ENCODE measurements at regions not wholly inside any gene's neighbourhood (a gene's known extent, or its start where the extent isn't known, plus 50 kb on each side); places are given as distances from the start of the nearest gene placed in this dataset.

DNA sequence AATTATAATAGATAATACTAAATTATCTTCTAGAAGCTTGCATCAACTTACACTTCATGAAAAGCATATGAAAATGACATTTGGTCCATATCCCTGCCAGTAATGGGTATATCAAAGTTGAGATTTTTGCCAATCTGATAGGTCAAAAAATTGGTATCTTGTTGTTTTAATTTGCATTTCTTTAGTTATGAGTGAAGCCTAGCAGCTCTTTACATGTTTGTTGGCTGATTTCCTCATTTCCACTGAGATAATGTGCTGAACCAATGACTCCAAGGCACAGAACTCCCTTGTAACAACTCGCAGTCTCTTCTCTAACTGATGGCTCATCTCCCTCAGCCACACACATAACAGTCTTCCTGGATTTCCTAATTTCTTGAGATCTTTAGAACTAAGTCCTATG, 175.3 kb upstream of the SESN3 start:
- intact Hi-C loops (cut with micrococcal nuclease; ENCODE audit: unreplicated experiment), result no loop called here
- no peak overlapping the region for H3K4me3 ChIP-seq (ENCODE audit: low read depth, low read length)
- DNase-seq, result no peak
- H3K9me3 ChIP-seq, result 0 out of 2 replicates have a peak, but pooled peaks cover 4% of the 10 kb centered on the region
- Mint-ChIP-seq H3K4me3 (ENCODE audit: unreplicated experiment) (no peak overlapping the region), H3K9me3 (ENCODE audit: unreplicated experiment) (peaks cover 15% of the 10 kb centered on the region), H3K27me3 (ENCODE audit: insufficient read depth, unreplicated experiment) (no peaks in the 10 kb centered on the region), H3K36me3 (ENCODE audit: insufficient read depth, unreplicated experiment) (no peaks in the 10 kb centered on the region), H3K4me1 (ENCODE audit: low read depth, unreplicated experiment) (no peaks in the 10 kb centered on the region), H3K27ac (ENCODE audit: unreplicated experiment) (no peak overlapping the region)
- POLR2A ChIA-PET, result no interaction called here
- H3K4me1 ChIP-seq, result no peaks in the 10 kb centered on the region
- CTCF ChIA-PET, result no interaction called here
- no peaks in the 10 kb centered on the region for H3K36me3 ChIP-seq (ENCODE audit: control insufficient read depth, insufficient read depth, low read length)
- no peaks in the 10 kb centered on the region for H3K27me3 ChIP-seq (replicated peaks; ENCODE audit: control insufficient read depth, insufficient read depth, low read length)
- TF ChIP-seq, protein P1, sequence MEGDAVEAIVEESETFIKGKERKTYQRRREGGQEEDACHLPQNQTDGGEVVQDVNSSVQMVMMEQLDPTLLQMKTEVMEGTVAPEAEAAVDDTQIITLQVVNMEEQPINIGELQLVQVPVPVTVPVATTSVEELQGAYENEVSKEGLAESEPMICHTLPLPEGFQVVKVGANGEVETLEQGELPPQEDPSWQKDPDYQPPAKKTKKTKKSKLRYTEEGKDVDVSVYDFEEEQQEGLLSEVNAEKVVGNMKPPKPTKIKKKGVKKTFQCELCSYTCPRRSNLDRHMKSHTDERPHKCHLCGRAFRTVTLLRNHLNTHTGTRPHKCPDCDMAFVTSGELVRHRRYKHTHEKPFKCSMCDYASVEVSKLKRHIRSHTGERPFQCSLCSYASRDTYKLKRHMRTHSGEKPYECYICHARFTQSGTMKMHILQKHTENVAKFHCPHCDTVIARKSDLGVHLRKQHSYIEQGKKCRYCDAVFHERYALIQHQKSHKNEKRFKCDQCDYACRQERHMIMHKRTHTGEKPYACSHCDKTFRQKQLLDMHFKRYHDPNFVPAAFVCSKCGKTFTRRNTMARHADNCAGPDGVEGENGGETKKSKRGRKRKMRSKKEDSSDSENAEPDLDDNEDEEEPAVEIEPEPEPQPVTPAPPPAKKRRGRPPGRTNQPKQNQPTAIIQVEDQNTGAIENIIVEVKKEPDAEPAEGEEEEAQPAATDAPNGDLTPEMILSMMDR (IDR thresholded peaks at IDR 0.05; ENCODE audit: insufficient read depth in 1 of 2, low read depth in 1 of 2, low read length in 1 of 2, severe bottlenecking in 1 of 2, unreplicated experiment in 1 of 2), result no peak
- no TSS peak for BruUV-seq (replicated peaks)

DNA sequence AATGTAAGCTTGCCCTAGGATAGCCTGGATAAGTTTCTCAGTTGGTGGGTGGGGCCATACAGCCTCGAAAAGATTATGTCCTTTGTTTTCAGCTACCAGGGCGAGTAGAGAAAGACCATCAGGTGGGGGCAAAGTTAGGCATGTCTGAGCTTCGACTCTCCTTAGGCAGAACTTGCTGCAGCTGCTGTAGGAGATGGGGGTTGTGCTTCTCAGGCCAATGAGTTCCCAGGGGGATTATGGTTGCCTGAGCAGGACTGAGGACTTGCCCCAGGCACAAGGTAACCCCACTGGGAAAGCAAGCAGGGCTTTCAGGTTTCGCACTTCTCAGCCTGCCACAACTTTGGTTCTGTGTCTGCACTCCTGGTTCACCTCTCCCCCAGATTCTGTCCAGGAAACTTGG, 173.4 kb upstream of the SESN3 start:
- ChIA-PET CTCF (interaction anchor here (0.7 kb wide), 1 partner anchor 301 kb away, joined by 3 read pairs; no protein-coding TSS in a partner anchor), POLR2A (no interaction called here)
- Mint-ChIP-seq H3K27me3 (ENCODE audit: insufficient read depth, unreplicated experiment) (no peaks in the 10 kb centered on the region), H3K27ac (ENCODE audit: unreplicated experiment) (no peak overlapping the region), H3K4me1 (ENCODE audit: low read depth, unreplicated experiment) (no peaks in the 10 kb centered on the region), H3K9me3 (ENCODE audit: unreplicated experiment) (peaks cover 15% of the 10 kb centered on the region), H3K36me3 (ENCODE audit: insufficient read depth, unreplicated experiment) (no peaks in the 10 kb centered on the region), H3K4me3 (ENCODE audit: unreplicated experiment) (no peak overlapping the region)
- Histone ChIP-seq H3K4me3 (ENCODE audit: low read depth, low read length) (no peak overlapping the region), H3K36me3 (ENCODE audit: control insufficient read depth, insufficient read depth, low read length) (no peaks in the 10 kb centered on the region), H3K27me3 (replicated peaks; ENCODE audit: control insufficient read depth, insufficient read depth, low read length) (no peaks in the 10 kb centered on the region), H3K9me3 (0 out of 2 replicates have a peak, but pooled peaks cover 4% of the 10 kb centered on the region), H3K4me1 (no peaks in the 10 kb centered on the region)
- intact Hi-C loops (cut with micrococcal nuclease; ENCODE audit: unreplicated experiment), result loop anchor here (1.0 kb wide), 1 partner anchor 360 kb away; no protein-coding TSS in a partner anchor
- TF ChIP-seq, protein P1 (IDR thresholded peaks at IDR 0.05; ENCODE audit: insufficient read depth in 1 of 2, low read depth in 1 of 2, low read length in 1 of 2, severe bottlenecking in 1 of 2, unreplicated experiment in 1 of 2), result peak in 1 of 2 experiments; percentile 11
- DNase-seq, result no peak
- BruUV-seq (replicated peaks), result no TSS peak

DNA sequence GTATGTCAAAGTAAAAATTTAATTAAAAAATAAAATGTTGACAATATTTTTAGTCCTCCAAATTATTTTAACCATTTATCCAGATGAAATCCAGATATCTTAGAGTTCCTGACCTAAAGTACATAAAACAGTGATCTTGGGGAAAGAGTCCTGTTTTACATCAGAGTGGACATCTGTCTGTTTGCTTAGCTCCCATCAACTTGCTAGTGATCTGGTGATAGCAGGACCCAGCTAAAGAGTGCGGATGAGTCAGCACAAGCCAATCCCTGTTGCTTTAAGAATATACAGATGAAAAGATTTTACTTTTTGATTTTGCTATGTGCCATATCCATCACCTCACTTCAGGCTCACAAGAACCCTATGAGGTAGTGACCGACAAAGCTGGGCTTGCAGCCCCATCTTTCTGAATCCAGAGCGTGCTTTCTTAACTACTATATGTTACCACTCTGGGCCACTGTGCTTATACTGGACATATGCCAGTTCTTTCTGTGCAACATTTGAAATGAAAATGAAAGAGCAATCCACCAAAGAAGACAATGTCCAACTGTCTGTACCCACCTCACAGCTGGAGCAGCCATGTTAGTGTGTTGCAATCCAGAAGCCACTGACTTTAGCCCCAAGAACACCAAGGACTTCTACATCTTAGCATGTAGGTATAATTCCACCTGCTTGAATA, 167.6 kb upstream of the SESN3 start:
- Mint-ChIP-seq H3K27me3 (ENCODE audit: insufficient read depth, unreplicated experiment) (no peaks in the 10 kb centered on the region), H3K4me1 (ENCODE audit: low read depth, unreplicated experiment) (no peaks in the 10 kb centered on the region), H3K9me3 (ENCODE audit: unreplicated experiment) (peaks cover 15% of the 10 kb centered on the region), H3K36me3 (ENCODE audit: insufficient read depth, unreplicated experiment) (no peaks in the 10 kb centered on the region), H3K27ac (ENCODE audit: unreplicated experiment) (no peak overlapping the region), H3K4me3 (ENCODE audit: unreplicated experiment) (no peak overlapping the region)
- TF ChIP-seq, protein P1 (IDR thresholded peaks at IDR 0.05; ENCODE audit: insufficient read depth in 1 of 2, low read depth in 1 of 2, low read length in 1 of 2, severe bottlenecking in 1 of 2, unreplicated experiment in 1 of 2), result no peak
- Histone ChIP-seq H3K4me3 (ENCODE audit: low read depth, low read length) (no peak overlapping the region), H3K4me1 (no peaks in the 10 kb centered on the region), H3K9me3 (peaks cover 6% of the 10 kb centered on the region; the same call in 1 of the 2 replicates), H3K36me3 (ENCODE audit: control insufficient read depth, insufficient read depth, low read length) (no peaks in the 10 kb centered on the region), H3K27me3 (replicated peaks; ENCODE audit: control insufficient read depth, insufficient read depth, low read length) (no peaks in the 10 kb centered on the region)
- ChIA-PET CTCF (no interaction called here), POLR2A (no interaction called here)
- no peak for DNase-seq
- BruUV-seq (replicated peaks), result no TSS peak
- intact Hi-C loops (cut with micrococcal nuclease; ENCODE audit: unreplicated experiment), result no loop called here

Data from Caco-2 (cell line).